Suprapubic skin (tissue), 4 donors: ENCODE measurements at regions not wholly inside any gene's neighbourhood (a gene's known extent, or its start where the extent isn't known, plus 50 kb on each side); places are given as distances from the start of the nearest gene placed in this dataset.

Experiments
- POLR2A ChIP-seq, 2 donors: fragments of 450-650 bp; IDR thresholded peaks; one replicate each; pipeline ENCODE4 v1.6.1; 2017; ENCODE audit warnings: antibody characterized with exemption in 2 of 2, mild to moderate bottlenecking in 2 of 2, moderate library complexity in 2 of 2
- POLR2AphosphoS5 ChIP-seq, 3 donors: sonication (generic); formaldehyde crosslinking; IDR thresholded peaks; one replicate each; pipeline ENCODE4 v1.6.1; 2017; ENCODE audit warnings: antibody characterized with exemption in 3 of 3
- TF ChIP-seq, protein P1 (sequence below), 2 donors: fragments of 200-600 bp in 1 of 2; fragments of 450-650 bp in 1 of 2; sonication (generic) in 1 of 2; IDR thresholded peaks; one replicate each; pipeline ENCODE4 v1.5.1; 2016 to 2019; ENCODE audit warnings: antibody characterized with exemption in 2 of 2, mild to moderate bottlenecking in 1 of 2, moderate library complexity in 1 of 2

DNA sequence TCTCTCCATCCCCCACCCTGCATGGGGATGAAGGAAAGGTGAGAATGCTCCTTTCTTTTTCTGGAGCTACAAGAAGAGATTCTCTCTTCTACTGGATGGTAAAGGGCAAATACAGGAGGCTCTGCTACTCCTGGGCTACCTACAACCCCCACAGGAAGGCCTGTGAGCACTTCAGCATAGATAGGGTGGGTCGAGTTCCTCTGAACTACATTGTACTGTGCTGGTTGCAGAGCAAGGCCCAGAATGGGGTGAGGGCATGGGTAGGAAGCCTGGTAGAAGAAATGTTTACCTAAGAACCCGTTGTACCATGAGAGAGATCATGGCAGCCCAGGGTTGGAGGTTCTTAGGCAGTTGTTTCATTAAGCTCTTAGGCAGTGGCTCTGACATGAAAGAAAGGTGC, 510.4 kb downstream of the MID1IP1 start:
- no peak for TF ChIP-seq POLR2A (IDR thresholded peaks at IDR 0.05)
- TF ChIP-seq, protein P1, sequence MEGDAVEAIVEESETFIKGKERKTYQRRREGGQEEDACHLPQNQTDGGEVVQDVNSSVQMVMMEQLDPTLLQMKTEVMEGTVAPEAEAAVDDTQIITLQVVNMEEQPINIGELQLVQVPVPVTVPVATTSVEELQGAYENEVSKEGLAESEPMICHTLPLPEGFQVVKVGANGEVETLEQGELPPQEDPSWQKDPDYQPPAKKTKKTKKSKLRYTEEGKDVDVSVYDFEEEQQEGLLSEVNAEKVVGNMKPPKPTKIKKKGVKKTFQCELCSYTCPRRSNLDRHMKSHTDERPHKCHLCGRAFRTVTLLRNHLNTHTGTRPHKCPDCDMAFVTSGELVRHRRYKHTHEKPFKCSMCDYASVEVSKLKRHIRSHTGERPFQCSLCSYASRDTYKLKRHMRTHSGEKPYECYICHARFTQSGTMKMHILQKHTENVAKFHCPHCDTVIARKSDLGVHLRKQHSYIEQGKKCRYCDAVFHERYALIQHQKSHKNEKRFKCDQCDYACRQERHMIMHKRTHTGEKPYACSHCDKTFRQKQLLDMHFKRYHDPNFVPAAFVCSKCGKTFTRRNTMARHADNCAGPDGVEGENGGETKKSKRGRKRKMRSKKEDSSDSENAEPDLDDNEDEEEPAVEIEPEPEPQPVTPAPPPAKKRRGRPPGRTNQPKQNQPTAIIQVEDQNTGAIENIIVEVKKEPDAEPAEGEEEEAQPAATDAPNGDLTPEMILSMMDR (IDR thresholded peaks at IDR 0.05): no peak
- no peak for TF ChIP-seq POLR2AphosphoS5 (IDR thresholded peaks at IDR 0.05)
